ENCODE measurements at regions not wholly inside any gene's neighbourhood (a gene's known extent, or its start where the extent isn't known, plus 50 kb on each side); places are given as distances from the start of the nearest gene placed in this dataset.

DNA sequence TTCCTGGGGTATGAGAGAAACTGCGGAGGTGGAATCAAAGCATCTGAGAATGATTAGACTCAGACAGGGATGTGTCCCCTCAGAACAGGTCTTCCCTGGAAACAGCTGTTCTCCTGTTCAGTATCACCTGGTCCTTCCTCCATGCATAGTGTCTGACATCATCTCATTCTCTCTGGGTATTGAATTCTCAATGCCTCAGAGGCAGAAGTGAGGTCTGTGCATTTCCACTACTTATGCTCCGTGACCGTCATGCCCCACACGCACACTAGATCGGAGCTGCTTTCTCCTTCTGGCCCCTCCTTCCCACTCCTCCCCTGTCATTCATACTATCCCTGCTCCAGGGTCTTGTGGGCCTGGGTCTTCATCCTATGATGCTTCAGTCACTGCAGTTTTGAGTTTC, 61.4 kb upstream of the DAB2IP start:
- TF ChIP-seq, protein P1, sequence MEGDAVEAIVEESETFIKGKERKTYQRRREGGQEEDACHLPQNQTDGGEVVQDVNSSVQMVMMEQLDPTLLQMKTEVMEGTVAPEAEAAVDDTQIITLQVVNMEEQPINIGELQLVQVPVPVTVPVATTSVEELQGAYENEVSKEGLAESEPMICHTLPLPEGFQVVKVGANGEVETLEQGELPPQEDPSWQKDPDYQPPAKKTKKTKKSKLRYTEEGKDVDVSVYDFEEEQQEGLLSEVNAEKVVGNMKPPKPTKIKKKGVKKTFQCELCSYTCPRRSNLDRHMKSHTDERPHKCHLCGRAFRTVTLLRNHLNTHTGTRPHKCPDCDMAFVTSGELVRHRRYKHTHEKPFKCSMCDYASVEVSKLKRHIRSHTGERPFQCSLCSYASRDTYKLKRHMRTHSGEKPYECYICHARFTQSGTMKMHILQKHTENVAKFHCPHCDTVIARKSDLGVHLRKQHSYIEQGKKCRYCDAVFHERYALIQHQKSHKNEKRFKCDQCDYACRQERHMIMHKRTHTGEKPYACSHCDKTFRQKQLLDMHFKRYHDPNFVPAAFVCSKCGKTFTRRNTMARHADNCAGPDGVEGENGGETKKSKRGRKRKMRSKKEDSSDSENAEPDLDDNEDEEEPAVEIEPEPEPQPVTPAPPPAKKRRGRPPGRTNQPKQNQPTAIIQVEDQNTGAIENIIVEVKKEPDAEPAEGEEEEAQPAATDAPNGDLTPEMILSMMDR (conservative IDR thresholded peaks at IDR 0.05), result no peak
- no peak for TF ChIP-seq EZH2 (IDR thresholded peaks at IDR 0.05; ENCODE audit: low read depth)

All from PC-9 (cell line).